ENCODE measurements at regions not wholly inside any gene's neighbourhood (a gene's known extent, or its start where the extent isn't known, plus 50 kb on each side); places are given as distances from the start of the nearest gene placed in this dataset.

DNA sequence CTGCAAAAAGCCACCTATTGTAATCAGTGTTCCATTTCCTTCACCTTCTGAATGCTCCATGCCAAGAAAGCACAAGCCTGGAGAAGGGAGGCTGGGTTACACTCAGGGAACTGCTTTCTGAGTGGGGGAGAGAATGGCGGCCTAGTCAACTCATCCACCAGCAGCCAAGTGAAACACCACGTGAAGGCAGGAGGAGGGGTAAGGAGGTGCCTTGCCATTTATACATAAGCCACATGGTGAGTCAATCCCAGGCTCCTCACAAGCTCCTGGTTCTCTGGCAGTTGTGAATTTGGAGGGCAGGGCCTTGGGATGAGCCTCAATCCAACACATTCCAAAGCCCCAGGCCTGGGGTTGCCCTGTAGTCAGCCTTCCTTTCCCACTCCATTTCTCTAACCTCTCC lies 149.4 kb downstream of the CD24 start:
- Histone ChIP-seq H2BK5ac (ENCODE audit: low read depth, low read length, poor library complexity, severe bottlenecking) (no peak overlapping the region), H3K4me3 (ENCODE audit: insufficient read depth in 1 of 2, low read depth in 1 of 2, low read length in 2 of 2) (no peak overlapping the region), H2AK5ac (ENCODE audit: low read length, severe bottlenecking) (peak overlapping the region; percentile 47), H3K9me3 (ENCODE audit: control insufficient read depth, low read length) (no peaks in the 10 kb centered on the region), H3K36me3 (ENCODE audit: control insufficient read depth in 1 of 2, insufficient read depth in 2 of 2, low read depth in 1 of 2, low read length in 2 of 2) (no peaks in the 10 kb centered on the region), H3K79me1 (replicated peaks; ENCODE audit: low read length, poor library complexity, severe bottlenecking) (no peaks in the 10 kb centered on the region), H2BK120ac (ENCODE audit: low read depth, low read length) (no peak overlapping the region), H3K27ac (ENCODE audit: low read length, poor library complexity, severe bottlenecking) (no peak overlapping the region), H4K8ac (ENCODE audit: low read length) (no peak overlapping the region), H3K27me3 (ENCODE audit: control insufficient read depth in 1 of 2, insufficient read depth in 1 of 2, low read length in 2 of 2) (peaks cover 0 to 6% of the 10 kb centered on the region in 2 experiments), H2BK15ac (ENCODE audit: low read depth, poor library complexity, severe bottlenecking) (no peak overlapping the region), H2BK12ac (ENCODE audit: low read length in 2 of 2) (no peak overlapping the region), H3K4ac (ENCODE audit: low read depth in 1 of 2, low read length in 2 of 2) (no peak overlapping the region), H3K4me1 (ENCODE audit: control insufficient read depth, insufficient read depth, low read depth, low read length) (peaks cover 6% of the 10 kb centered on the region), H3K18ac (ENCODE audit: low read depth in 1 of 2, low read length in 2 of 2) (no peak overlapping the region), H2AFZ (ENCODE audit: low read depth, low read length) (no peak overlapping the region), H4K91ac (ENCODE audit: low read length) (no peak overlapping the region), H3K14ac (ENCODE audit: low read length in 2 of 2) (no peak overlapping the region), H3K23ac (ENCODE audit: low read length in 2 of 2) (no peak overlapping the region), H3K4me2 (ENCODE audit: low read length, poor library complexity, severe bottlenecking) (no peak overlapping the region), H3K9ac (ENCODE audit: low read length) (no peak overlapping the region)
- WGBS, result 88% methylated on average over 1 of the region's 2 CpGs
- no peak for DNase-seq

DNA sequence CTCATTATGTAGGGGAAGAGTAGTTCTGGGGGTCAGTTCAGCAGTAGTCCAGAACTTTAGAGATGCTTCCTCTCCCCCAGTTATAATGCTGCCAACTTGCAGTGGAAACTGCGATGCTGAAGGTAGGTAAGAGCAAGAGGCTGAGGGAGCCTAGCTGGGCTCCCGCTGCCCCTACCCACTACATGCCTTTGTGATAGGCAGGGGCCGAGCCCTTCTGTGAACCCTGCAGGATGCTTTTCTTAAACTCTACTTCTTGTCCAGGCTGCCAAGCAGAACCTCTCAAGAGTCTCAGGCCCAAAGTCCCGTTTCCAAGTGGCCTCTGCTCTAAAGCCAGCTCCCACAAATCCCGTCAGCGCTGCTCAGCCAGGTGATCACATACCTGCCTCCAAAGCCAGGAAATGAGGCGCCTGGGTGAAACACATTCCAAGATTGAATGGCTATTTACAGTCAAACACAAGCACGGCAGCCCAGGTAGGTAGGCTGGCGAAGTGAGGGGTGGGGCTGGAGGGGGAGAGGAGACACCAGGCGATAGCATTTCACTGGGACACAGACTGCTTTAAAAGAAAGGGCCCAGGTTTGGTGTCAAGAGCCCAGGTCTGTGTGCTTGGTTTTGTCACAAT lies 150.7 kb downstream of the CD24 start:
- Histone ChIP-seq H2AK5ac (ENCODE audit: low read length, severe bottlenecking) (no peak overlapping the region), H2BK12ac (ENCODE audit: low read length in 2 of 2) (no peak overlapping the region), H3K36me3 (ENCODE audit: control insufficient read depth in 1 of 2, insufficient read depth in 2 of 2, low read depth in 1 of 2, low read length in 2 of 2) (no peaks in the 10 kb centered on the region), H3K27ac (ENCODE audit: low read length, poor library complexity, severe bottlenecking) (no peak overlapping the region), H2BK15ac (ENCODE audit: low read depth, poor library complexity, severe bottlenecking) (no peak overlapping the region), H3K4me1 (ENCODE audit: control insufficient read depth, insufficient read depth, low read depth, low read length) (peaks cover 8% of the 10 kb centered on the region), H3K4ac (ENCODE audit: low read depth in 1 of 2, low read length in 2 of 2) (no peak overlapping the region), H2BK5ac (ENCODE audit: low read depth, low read length, poor library complexity, severe bottlenecking) (no peak overlapping the region), H2AFZ (ENCODE audit: low read depth, low read length) (no peak overlapping the region), H3K4me2 (ENCODE audit: low read length, poor library complexity, severe bottlenecking) (no peak overlapping the region), H3K79me1 (replicated peaks; ENCODE audit: low read length, poor library complexity, severe bottlenecking) (no peaks in the 10 kb centered on the region), H3K23ac (ENCODE audit: low read length in 2 of 2) (no peak overlapping the region), H3K4me3 (ENCODE audit: insufficient read depth in 1 of 2, low read depth in 1 of 2, low read length in 2 of 2) (no peak overlapping the region), H4K8ac (ENCODE audit: low read length) (no peak overlapping the region), H3K9ac (ENCODE audit: low read length) (no peak overlapping the region), H3K27me3 (ENCODE audit: control insufficient read depth in 1 of 2, insufficient read depth in 1 of 2, low read length in 2 of 2) (peaks cover 0 to 6% of the 10 kb centered on the region in 2 experiments), H3K14ac (ENCODE audit: low read length in 2 of 2) (no peak overlapping the region), H4K91ac (ENCODE audit: low read length) (no peak overlapping the region), H3K18ac (ENCODE audit: low read depth in 1 of 2, low read length in 2 of 2) (no peak overlapping the region), H2BK120ac (ENCODE audit: low read depth, low read length) (no peak overlapping the region), H3K9me3 (ENCODE audit: control insufficient read depth, low read length) (no peaks in the 10 kb centered on the region)
- no peak for DNase-seq
- WGBS, result 72% methylated on average over 9 of the region's 10 CpGs

DNA sequence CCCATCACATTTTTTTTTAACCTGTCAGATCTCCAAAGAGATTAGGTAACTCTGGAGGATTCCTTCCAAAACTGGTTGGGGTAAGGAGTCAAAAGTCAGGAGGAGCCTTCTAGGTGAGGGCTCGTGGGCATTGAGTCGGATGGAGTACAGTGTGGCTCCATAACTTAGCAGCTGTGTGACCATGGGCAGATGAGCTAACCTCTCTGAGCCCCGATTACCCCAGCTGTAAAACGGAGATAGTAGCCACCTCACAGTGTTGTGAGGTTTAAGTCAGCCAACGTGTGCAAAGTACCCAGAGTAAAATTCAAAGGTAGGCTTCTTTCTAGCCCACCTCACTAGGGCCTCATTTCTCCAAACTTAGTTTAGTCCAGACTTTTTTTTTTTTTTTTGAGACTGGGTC lies 151.5 kb downstream of the CD24 start:
- Histone ChIP-seq H3K27ac (ENCODE audit: low read length, poor library complexity, severe bottlenecking) (no peak overlapping the region), H3K27me3 (ENCODE audit: control insufficient read depth in 1 of 2, insufficient read depth in 1 of 2, low read length in 2 of 2) (peaks cover 0 to 6% of the 10 kb centered on the region in 2 experiments), H2BK5ac (ENCODE audit: low read depth, low read length, poor library complexity, severe bottlenecking) (no peak overlapping the region), H3K36me3 (ENCODE audit: control insufficient read depth in 1 of 2, insufficient read depth in 2 of 2, low read depth in 1 of 2, low read length in 2 of 2) (no peaks in the 10 kb centered on the region), H2BK15ac (ENCODE audit: low read depth, poor library complexity, severe bottlenecking) (no peak overlapping the region), H2BK120ac (ENCODE audit: low read depth, low read length) (no peak overlapping the region), H2AK5ac (ENCODE audit: low read length, severe bottlenecking) (peak overlapping the region; percentile 81), H3K23ac (ENCODE audit: low read length in 2 of 2) (no peak overlapping the region), H4K91ac (ENCODE audit: low read length) (no peak overlapping the region), H3K9me3 (ENCODE audit: control insufficient read depth, low read length) (no peaks in the 10 kb centered on the region), H3K18ac (ENCODE audit: low read depth in 1 of 2, low read length in 2 of 2) (no peak overlapping the region), H3K79me1 (replicated peaks; ENCODE audit: low read length, poor library complexity, severe bottlenecking) (no peaks in the 10 kb centered on the region), H3K14ac (ENCODE audit: low read length in 2 of 2) (no peak overlapping the region), H3K4me2 (ENCODE audit: low read length, poor library complexity, severe bottlenecking) (no peak overlapping the region), H4K8ac (ENCODE audit: low read length) (no peak overlapping the region), H3K9ac (ENCODE audit: low read length) (no peak overlapping the region), H2BK12ac (ENCODE audit: low read length in 2 of 2) (no peak overlapping the region), H3K4me1 (ENCODE audit: control insufficient read depth, insufficient read depth, low read depth, low read length) (peaks cover 8% of the 10 kb centered on the region), H3K4ac (ENCODE audit: low read depth in 1 of 2, low read length in 2 of 2) (no peak overlapping the region), H3K4me3 (ENCODE audit: insufficient read depth in 1 of 2, low read depth in 1 of 2, low read length in 2 of 2) (no peak overlapping the region), H2AFZ (ENCODE audit: low read depth, low read length) (no peak overlapping the region)
- WGBS, result 90% methylated on average over 5 of the region's 5 CpGs
- DNase-seq, result no peak

DNA sequence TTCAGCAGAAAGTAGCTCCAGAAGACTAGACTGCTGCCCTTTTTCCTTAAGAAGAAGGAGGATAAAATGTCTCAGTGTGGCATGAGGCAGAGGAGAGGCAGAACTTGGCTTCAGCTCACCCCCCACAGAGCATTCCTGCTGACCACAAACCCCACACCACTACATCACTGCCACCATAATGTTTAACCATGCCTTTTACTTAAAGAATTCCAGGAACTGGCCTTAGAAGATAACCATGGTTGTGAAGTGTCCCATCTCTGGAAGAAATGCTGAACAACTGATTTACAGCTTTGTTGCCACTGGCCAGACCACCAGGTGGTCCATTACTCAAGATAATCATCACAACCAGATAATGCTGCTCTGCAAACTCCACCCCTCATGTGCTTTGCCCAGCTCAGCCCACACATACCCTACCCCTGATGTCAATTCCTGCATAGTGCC lies 154.1 kb downstream of the CD24 start:
- no peak overlapping the region for H2BK12ac ChIP-seq (ENCODE audit: low read length in 2 of 2)
- peak overlapping the region in 1 of 2 experiments; percentile 53 for H3K18ac ChIP-seq (ENCODE audit: low read depth in 1 of 2, low read length in 2 of 2)
- no peak overlapping the region for H3K9ac ChIP-seq (ENCODE audit: low read length)
- H2BK15ac ChIP-seq (ENCODE audit: low read depth, poor library complexity, severe bottlenecking), result no peak overlapping the region
- H3K14ac ChIP-seq (ENCODE audit: low read length in 2 of 2), result no peak overlapping the region
- H3K27me3 ChIP-seq (ENCODE audit: control insufficient read depth in 1 of 2, insufficient read depth in 1 of 2, low read length in 2 of 2), result peaks cover 0 to 6% of the 10 kb centered on the region in 2 experiments
- peaks cover 8% of the 10 kb centered on the region for H3K4me1 ChIP-seq (ENCODE audit: control insufficient read depth, insufficient read depth, low read depth, low read length)
- H3K4me3 ChIP-seq (ENCODE audit: insufficient read depth in 1 of 2, low read depth in 1 of 2, low read length in 2 of 2), result no peak overlapping the region
- H3K79me1 ChIP-seq (replicated peaks; ENCODE audit: low read length, poor library complexity, severe bottlenecking), result no peaks in the 10 kb centered on the region
- no peak overlapping the region for H3K4ac ChIP-seq (ENCODE audit: low read depth in 1 of 2, low read length in 2 of 2)
- H2BK120ac ChIP-seq (ENCODE audit: low read depth, low read length), result no peak overlapping the region
- no peak overlapping the region for H3K4me2 ChIP-seq (ENCODE audit: low read length, poor library complexity, severe bottlenecking)
- peak overlapping the region; percentile 83 for H2BK5ac ChIP-seq (ENCODE audit: low read depth, low read length, poor library complexity, severe bottlenecking)
- no peaks in the 10 kb centered on the region for H3K36me3 ChIP-seq (ENCODE audit: control insufficient read depth in 1 of 2, insufficient read depth in 2 of 2, low read depth in 1 of 2, low read length in 2 of 2)
- H3K23ac ChIP-seq (ENCODE audit: low read length in 2 of 2), result no peak overlapping the region
- no peak overlapping the region for H2AK5ac ChIP-seq (ENCODE audit: low read length, severe bottlenecking)
- peak; percentile 79 for DNase-seq
- no peak overlapping the region for H4K8ac ChIP-seq (ENCODE audit: low read length)
- no peaks in the 10 kb centered on the region for H3K9me3 ChIP-seq (ENCODE audit: control insufficient read depth, low read length)
- H2AFZ ChIP-seq (ENCODE audit: low read depth, low read length), result no peak overlapping the region
- H4K91ac ChIP-seq (ENCODE audit: low read length), result no peak overlapping the region
- peak overlapping the region; percentile 92 for H3K27ac ChIP-seq (ENCODE audit: low read length, poor library complexity, severe bottlenecking)
